ENCODE measurements at regions not wholly inside any gene's neighbourhood (a gene's known extent, or its start where the extent isn't known, plus 50 kb on each side); places are given as distances from the start of the nearest gene placed in this dataset.

GRCh38 chr4:18389115-18389514, 367.6 kb upstream of the LCORL start:
- no peak for DNase-seq (ENCODE audit: low read depth)

DNA sequence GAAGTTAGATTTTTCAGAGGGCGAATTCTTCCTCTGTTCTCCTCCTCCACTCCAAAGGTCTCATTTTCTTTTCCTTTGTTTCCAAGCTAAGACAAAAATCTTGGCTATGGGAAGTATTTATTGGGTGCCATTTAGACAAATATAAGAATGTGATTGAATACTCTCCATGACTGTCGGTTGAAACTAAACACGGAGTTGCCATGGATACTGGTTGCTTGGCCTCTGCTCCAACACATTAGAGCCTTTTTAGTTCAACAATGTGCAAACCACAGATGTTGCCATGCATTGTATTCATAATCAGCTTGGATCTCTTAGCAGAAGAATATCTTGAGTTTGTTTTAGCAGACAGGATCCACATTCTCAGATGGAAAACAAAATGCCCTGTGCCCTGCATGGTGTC, 366.5 kb upstream of the LCORL start:
- DNase-seq (ENCODE audit: low read depth): no peak

DNA sequence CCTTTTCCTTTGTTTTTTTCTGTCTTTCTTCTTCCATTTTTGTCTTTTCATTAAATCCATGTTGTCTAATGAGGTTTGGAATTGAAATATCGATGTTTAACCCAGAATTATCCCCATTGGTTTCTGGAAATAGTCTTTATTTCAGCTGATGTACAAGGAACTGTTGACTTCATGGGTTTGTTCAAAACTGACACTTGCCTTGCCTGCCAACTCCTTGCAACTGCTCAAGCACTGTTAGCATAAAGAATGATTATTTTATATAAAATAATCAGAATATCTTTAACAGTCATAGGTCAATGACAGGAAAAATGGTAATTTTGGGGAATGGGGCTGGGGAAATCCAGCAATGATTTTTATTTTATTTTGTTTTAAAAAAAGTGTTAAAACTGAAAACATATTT, 359.6 kb upstream of the LCORL start:
- no peak for DNase-seq (ENCODE audit: low read depth)

GRCh38 chr4:18369561-18369960, 348.0 kb upstream of the LCORL start:
- DNase-seq (ENCODE audit: low read depth): no peak

DNA sequence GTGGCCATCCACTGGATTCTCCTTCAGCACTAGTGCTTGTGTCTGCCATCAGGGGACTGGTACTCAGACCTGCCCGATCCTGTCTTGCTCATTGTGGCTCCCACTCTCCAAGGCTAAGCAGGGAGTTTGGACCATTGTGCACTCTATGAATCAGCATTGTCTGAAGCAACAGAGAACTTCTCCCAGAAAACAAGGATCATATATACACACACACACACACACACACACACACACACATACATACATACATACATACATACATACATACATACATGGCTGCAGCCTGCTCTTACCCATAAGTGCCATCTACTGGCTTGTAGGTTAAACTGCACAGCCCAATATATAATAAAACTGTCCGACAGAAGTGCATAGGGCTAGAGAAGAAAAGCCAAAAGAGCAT, 345.3 kb upstream of the LCORL start:
- DNase-seq (ENCODE audit: low read depth): no peak

GRCh38 chr4:18366136-18366535, 344.6 kb upstream of the LCORL start:
- DNase-seq (ENCODE audit: low read depth): no peak

DNA sequence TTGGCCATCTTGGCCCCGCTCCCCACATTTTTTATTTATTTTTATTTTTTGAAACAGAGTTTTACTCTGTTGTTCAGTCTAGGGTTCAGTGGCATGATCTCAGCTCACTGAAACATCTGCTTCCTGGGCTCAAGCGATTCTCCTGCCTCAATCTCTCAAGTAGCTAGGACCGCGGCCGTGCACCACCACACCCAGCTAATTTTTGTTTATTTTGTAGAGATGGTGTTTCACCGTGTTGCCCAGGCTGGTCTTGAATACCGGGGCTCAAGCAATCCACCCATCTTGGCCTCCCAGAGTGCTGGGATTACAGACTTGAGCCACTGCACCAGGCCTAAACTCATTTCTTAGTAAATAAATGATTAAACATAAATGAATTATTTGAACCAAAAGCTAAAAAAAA, 322.0 kb upstream of the LCORL start:
- no peak for DNase-seq (ENCODE audit: low read depth)

DNA sequence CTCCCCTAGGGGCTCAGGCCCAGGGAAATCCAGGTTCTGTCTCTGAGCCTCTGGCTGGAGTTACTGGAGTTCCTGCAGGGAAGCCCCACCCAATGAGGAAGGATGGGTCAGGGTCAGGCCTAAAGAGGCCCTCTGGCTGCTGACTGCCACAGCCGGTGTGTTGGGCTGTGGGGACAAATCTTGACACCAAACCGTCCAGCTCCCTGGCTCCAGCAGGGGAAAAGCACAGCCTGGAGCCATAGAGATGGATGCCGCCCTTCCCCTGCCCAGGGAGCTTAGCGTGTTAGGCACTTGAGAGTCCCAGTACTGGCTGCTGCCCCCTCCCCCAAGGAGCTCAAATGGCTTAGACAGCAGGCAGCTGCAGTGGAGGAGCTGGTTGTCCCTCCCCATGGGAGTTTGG, 321.3 kb upstream of the LCORL start:
- no peak for DNase-seq (ENCODE audit: low read depth)

DNA sequence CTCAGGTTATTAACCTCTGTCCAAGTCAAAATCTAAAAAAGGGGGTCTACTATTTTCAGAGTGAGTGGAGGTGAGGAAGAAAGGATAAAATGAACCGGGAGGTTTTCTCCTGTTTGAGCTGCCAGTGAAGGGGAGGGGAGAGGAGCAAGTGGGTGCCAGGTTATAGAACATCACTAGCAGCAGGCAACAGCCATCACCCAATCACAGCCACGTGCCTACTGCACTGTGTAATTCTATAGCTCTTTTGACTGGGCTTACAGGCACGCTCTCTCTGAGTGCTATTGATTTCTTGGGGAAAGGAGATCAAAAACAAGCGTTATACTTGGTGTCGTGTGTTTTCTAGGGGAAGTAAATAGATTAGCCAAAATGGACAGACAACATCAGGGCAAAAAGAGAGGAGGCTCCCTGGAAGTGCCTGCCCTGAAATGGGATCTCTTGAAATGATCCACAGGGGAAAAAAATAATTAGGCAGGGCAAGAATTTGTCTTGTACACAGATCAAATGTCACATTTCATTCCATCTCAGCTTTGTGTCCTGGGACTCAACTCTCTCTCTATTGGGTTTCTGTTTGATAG, 300.5 kb upstream of the LCORL start:
- no peak for DNase-seq (ENCODE audit: low read depth)

- no peak for DNase-seq (ENCODE audit: low read depth)
These were observed 297.9 kb upstream of the LCORL start for GRCh38 chr4:18319431-18319830.

DNA sequence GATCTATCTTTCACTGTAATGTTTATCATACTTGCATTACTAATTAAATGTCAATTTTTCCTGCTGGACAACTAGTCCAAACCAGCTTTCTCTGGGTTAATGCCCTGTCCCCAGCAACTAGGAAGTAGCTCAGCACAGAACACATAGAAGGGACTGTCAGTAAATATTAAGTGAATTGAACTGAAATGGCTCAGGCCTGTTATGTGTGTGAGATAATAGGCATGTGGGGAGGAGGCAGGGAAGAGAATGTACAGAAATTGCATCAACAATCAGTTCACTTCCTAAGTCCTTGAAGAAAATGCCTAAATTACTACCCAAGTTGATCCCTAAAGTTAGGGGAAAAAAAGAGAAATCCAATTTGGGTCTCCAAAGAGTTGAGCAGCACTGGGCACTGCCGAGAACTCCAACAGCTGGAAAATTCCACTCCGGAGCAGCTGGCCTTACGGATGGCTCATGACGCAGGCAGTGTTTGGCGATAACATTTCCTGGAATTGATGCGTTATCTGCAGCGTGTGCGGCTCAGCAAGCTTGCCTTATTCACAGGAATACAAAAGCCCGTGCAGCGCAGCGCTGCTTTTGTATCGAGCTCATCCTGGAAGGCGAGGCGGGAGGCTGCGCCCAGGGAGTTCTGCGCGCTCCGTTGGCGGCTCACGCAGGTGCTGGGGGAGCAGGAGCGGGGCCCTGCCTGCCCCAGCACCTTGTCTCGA, 297.3 kb upstream of the LCORL start:
- no peak for DNase-seq (ENCODE audit: low read depth)

DNA sequence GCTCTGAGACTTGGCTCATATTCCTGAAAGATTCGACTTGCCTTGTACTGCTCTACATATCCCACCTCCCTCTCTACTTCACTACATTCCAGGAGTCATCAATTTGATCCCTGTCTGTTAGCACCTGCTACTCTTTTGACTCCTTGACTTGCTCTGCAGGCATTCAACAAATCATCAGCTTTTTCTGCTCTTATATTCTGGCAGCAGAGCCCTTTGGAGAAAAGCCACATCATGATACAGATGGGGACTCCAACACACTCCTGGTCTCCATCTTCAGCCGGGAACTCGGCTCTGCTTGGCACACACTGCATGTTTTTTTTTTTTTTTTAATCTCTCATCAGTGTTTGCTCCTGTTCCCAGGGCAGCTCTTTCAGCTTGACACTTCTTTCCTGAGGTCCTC, 293.2 kb upstream of the LCORL start:
- no peak for DNase-seq (ENCODE audit: low read depth)

GRCh38 chr4:18297684-18298083, 276.1 kb upstream of the LCORL start:
- DNase-seq (ENCODE audit: low read depth): no peak

- DNase-seq (ENCODE audit: low read depth): no peak
These were observed 274.9 kb upstream of the LCORL start for GRCh38 chr4:18296411-18296810.

DNA sequence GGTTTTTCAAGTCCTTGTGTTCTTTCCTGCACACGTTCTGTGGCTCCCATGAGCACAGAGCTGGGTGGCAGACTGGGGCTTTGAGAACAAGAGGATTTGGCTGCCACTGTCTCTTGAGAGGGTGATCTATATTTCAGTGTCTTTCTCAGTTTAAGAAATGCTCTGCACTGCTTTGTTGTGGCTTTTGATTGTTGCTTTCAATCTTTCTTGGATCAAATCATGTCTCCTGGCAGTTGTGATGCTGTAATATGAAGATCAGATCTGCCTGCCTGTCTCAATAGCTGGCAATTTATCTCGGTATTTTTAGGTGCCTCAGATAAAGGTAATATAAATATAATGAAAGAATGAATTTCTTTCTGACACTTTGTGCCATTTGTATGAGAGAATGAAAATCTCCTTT, 273.3 kb upstream of the LCORL start:
- no peak for DNase-seq (ENCODE audit: low read depth)

- no peak for DNase-seq (ENCODE audit: low read depth)
These were observed 272.5 kb upstream of the LCORL start for GRCh38 chr4:18294021-18294420.

GRCh38 chr4:18292411-18292810, 270.9 kb upstream of the LCORL start:
- DNase-seq (ENCODE audit: low read depth): no peak

- no peak for DNase-seq (ENCODE audit: low read depth)
These were observed 270.4 kb upstream of the LCORL start for GRCh38 chr4:18291981-18292380.

- DNase-seq (ENCODE audit: low read depth): no peak
These were observed 269.7 kb upstream of the LCORL start for GRCh38 chr4:18291256-18291655.

GRCh38 chr4:18285357-18285756, 263.8 kb upstream of the LCORL start:
- DNase-seq (ENCODE audit: low read depth): no peak

DNA sequence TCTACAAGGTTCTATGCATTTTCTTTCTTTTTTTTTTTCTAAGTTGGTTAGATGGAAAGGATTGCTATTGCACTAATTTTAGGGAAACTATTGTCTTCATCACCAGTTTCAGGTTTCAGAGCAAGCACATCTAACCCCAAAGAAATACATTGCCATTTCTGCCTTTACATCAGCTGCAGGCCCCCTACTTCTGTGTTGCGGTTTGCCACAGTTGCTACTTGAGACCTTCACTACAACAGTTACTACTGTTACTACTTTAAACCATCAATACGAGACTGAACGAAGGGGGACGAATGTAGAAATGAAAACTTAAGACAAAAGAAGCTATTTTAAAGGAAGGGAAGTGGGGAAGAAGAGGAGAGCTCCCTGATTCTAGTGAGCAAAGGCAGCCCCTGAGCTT, 256.7 kb upstream of the LCORL start:
- DNase-seq (ENCODE audit: low read depth): no peak

DNA sequence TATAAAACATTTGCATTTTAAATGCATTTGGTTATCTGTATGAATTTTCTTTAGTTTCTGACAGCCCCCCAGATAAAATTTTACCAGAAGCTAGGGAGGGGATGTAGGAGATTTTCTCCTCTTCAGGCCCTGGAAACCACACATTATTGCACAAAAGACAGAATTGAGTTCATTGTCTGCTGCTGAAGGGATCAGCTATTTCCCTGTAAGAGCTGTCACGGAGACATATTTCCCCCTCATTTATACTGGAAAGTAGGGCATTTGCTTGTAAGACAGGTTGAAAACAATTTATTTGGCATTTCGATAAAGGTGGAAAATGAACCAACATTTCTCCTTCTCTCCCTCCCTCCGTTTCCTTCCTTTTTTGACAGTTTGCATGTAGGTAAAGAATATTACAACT, 241.3 kb upstream of the LCORL start:
- DNase-seq (ENCODE audit: low read depth): no peak

DNA sequence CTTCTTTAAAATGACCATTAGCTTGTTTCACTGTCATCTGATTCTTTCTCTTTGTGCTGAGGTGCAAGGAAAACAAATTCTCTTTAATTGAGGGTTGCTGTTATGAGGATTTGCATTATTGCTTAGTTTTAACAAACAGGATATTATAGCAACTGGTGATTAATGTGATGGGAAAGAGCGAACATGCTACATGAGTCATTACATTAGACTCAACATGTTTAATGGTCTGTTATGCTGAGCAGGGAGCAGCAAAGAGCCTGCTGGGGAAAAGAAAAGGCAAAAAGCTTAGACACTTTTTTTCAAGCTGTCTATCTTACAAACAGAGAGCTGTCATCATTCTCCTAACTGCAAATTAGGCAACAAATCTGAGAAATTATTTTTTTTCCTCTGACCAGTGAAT, 230.5 kb upstream of the LCORL start:
- no peak for DNase-seq (ENCODE audit: low read depth)

GRCh38 chr4:18250564-18250963, 229.0 kb upstream of the LCORL start:
- no peak for DNase-seq (ENCODE audit: low read depth)
